Transverse colon (tissue), 3 donors: ENCODE measurements at regions not wholly inside any gene's neighbourhood (a gene's known extent, or its start where the extent isn't known, plus 50 kb on each side); places are given as distances from the start of the nearest gene placed in this dataset.

ENCODE experiments used
- EP300 ChIP-seq: sonication (generic); formaldehyde crosslinking; IDR thresholded peaks from one replicate; pipeline ENCODE4 v1.6.1; 2017; ENCODE audit warnings: antibody characterized with exemption, low read depth
- POLR2A ChIP-seq: fragments of 450-650 bp; IDR thresholded peaks from one replicate; pipeline ENCODE4 v1.6.1; 2016; ENCODE audit warnings: antibody characterized with exemption, mild to moderate bottlenecking, moderate library complexity
- TF ChIP-seq, protein P1 (sequence below), 5 experiments: fragments of 200-600 bp in 3 of 5; fragments of 450-650 bp in 2 of 5; sonication (generic) in 3 of 5; IDR thresholded peaks; 1 replicate in 2 of 5; 2 replicates in 3 of 5; pipeline ENCODE4 v1.5.1; 2016 to 2017; ENCODE audit warnings: antibody characterized with exemption in 5 of 5, inconsistent platforms in 3 of 5, mild to moderate bottlenecking in 2 of 5, moderate library complexity in 1 of 5

DNA sequence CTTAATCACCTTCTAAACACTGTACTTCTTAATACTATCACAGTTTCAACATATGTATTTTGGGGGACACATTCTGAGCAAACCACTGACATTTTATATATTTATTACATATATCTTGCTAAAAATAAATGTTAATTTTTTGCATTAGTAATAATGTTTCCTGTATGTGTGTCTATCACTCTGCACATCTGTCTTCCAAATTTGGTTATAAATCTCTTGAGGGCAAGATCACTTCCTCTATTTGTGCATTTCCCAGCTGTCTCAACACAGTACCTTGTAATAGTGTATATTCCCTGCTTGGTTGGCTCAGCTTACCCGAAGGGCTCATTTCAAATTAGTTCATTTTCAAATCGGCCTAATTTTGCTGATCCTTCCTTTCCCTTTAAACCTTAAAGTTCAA is 617.1 kb upstream of the GYPC start:
- TF ChIP-seq, protein P1, sequence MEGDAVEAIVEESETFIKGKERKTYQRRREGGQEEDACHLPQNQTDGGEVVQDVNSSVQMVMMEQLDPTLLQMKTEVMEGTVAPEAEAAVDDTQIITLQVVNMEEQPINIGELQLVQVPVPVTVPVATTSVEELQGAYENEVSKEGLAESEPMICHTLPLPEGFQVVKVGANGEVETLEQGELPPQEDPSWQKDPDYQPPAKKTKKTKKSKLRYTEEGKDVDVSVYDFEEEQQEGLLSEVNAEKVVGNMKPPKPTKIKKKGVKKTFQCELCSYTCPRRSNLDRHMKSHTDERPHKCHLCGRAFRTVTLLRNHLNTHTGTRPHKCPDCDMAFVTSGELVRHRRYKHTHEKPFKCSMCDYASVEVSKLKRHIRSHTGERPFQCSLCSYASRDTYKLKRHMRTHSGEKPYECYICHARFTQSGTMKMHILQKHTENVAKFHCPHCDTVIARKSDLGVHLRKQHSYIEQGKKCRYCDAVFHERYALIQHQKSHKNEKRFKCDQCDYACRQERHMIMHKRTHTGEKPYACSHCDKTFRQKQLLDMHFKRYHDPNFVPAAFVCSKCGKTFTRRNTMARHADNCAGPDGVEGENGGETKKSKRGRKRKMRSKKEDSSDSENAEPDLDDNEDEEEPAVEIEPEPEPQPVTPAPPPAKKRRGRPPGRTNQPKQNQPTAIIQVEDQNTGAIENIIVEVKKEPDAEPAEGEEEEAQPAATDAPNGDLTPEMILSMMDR (IDR thresholded peaks at IDR 0.05): no peak
- TF ChIP-seq POLR2A: no peak
- TF ChIP-seq EP300: no peak
